ENCODE measurements at regions not wholly inside any gene's neighbourhood (a gene's known extent, or its start where the extent isn't known, plus 50 kb on each side); places are given as distances from the start of the nearest gene placed in this dataset.
"Not testable (repeated sequence)": the region's sequence is repeated elsewhere in the genome, so short reads cannot be mapped to it uniquely, and the experiment has no call there.

- DNase-seq, result no peak
These were observed 584.7 kb downstream of the EBF1 start for GRCh38 chr5:158514986-158515359.

- DNase-seq, result no peak
These were observed 585.3 kb downstream of the EBF1 start for GRCh38 chr5:158514319-158514985.

GRCh38 chr5:158513490-158514318, 586.0 kb downstream of the EBF1 start:
- DNase-seq, result peak; percentile 14

- DNase-seq, result no peak
These were observed 588.3 kb downstream of the EBF1 start for GRCh38 chr5:158511454-158511853.

GRCh38 chr5:158510479-158510878, 589.2 kb downstream of the EBF1 start:
- DNase-seq, result no peak

- no peak for DNase-seq
These were observed 593.1 kb downstream of the EBF1 start for GRCh38 chr5:158506648-158507047.

GRCh38 chr5:158502686-158503085, 597.0 kb downstream of the EBF1 start:
- no peak for DNase-seq

GRCh38 chr5:158499892-158500418, 599.8 kb downstream of the EBF1 start:
- DNase-seq, result no peak

- no peak for DNase-seq
These were observed 600.4 kb downstream of the EBF1 start for GRCh38 chr5:158499075-158499891.

GRCh38 chr5:158496624-158497023, 603.1 kb downstream of the EBF1 start:
- DNase-seq, result no peak

- no peak for DNase-seq
These were observed 605.2 kb downstream of the EBF1 start for GRCh38 chr5:158494541-158494940.

- not testable (repeated sequence) for DNase-seq
These were observed 605.7 kb downstream of the EBF1 start for GRCh38 chr5:158494044-158494443.

GRCh38 chr5:158492841-158493242, 606.9 kb downstream of the EBF1 start:
- DNase-seq, result no peak

GRCh38 chr5:158492136-158492535, 607.6 kb downstream of the EBF1 start:
- no peak for DNase-seq

GRCh38 chr5:158487664-158488063, 612.1 kb downstream of the EBF1 start:
- DNase-seq, result no peak

GRCh38 chr5:158487156-158487555, 612.6 kb downstream of the EBF1 start:
- no peak for DNase-seq

- DNase-seq, result no peak
These were observed 613.1 kb downstream of the EBF1 start for GRCh38 chr5:158486566-158486965.

- DNase-seq, result no peak
These were observed 614.1 kb downstream of the EBF1 start for GRCh38 chr5:158485604-158486081.

- no peak for DNase-seq
These were observed 614.7 kb downstream of the EBF1 start for GRCh38 chr5:158485047-158485446.

- DNase-seq, result no peak
These were observed 615.6 kb downstream of the EBF1 start for GRCh38 chr5:158484150-158484549.

- DNase-seq, result no peak
These were observed 616.3 kb downstream of the EBF1 start for GRCh38 chr5:158483281-158483860.

- no peak for DNase-seq
These were observed 617.6 kb downstream of the EBF1 start for GRCh38 chr5:158482125-158482524.

- no peak for DNase-seq
These were observed 619.2 kb upstream of the CLINT1 start for GRCh38 chr5:158478139-158478538.

Measured in activated CD4-positive, alpha-beta T cell treated with anti-CD3 and anti-CD28 coated beads, Interleukin-2, amount 50 U/mL, for 16 hours (primary cell).